Caco-2 (cell line): ENCODE measurements at regions not wholly inside any gene's neighbourhood (a gene's known extent, or its start where the extent isn't known, plus 50 kb on each side); places are given as distances from the start of the nearest gene placed in this dataset.

Source experiments
- BruUV-seq: library from RNA; stranded (reverse); fragments of 400-500 nt; replicated peaks from 2 replicates; lab custom pipeline; 2021; lab: Mats Ljungman, UMichigan
- CTCF ChIA-PET: fragments of 300-600 bp; sonication (Branson Sonifier 250); formaldehyde crosslinking; loops from one replicate; lab custom pipeline; 2022; ENCODE audit warnings: antibody characterized with exemption; lab: Charles Lee
- POLR2A ChIA-PET: fragments of 300-600 bp; sonication (Branson Sonifier 250); formaldehyde crosslinking; loops from one replicate; lab custom pipeline; 2022; ENCODE audit warnings: antibody characterized with exemption; lab: Charles Lee
- DNase-seq, 2 experiments: peaks; one replicate each; pipeline versions ENCODE4 v3.0.0 to v3.0.0-alpha.2; 2020 to 2022
- H3K27me3 ChIP-seq: replicated peaks from 2 replicates; pipeline ENCODE4 v1.6.0; 2011; ENCODE audit warnings: low read length; ENCODE audit not compliant: control insufficient read depth, insufficient read depth
- H3K36me3 ChIP-seq: 2 replicates; pipeline ENCODE4 v1.5.1; 2011; ENCODE audit warnings: low read length; ENCODE audit not compliant: control insufficient read depth, insufficient read depth
- H3K4me1 ChIP-seq: fragments of 250-450 bp; sonication (Bioruptor Pico); 2 replicates; pipeline ENCODE4 v1.5.1; 2020; ENCODE audit warnings: mild to moderate bottlenecking
- H3K4me3 ChIP-seq: 2 replicates; pipeline ENCODE4 v1.5.1; 2011; ENCODE audit warnings: low read depth, mild to moderate bottlenecking, control low read depth, low read length
- H3K9me3 ChIP-seq: fragments of 250-450 bp; sonication (Bioruptor Pico); 2 replicates; pipeline ENCODE4 v1.5.1; 2020; ENCODE audit warnings: mild to moderate bottlenecking, moderate library complexity
- H3K27ac Mint-ChIP-seq: one replicate; pipeline ENCODE4 v1.8.0; 2022; ENCODE audit warnings: mixed read lengths; ENCODE audit not compliant: unreplicated experiment
- H3K27me3 Mint-ChIP-seq: one replicate; pipeline ENCODE4 v1.8.0; 2022; ENCODE audit warnings: mixed read lengths; ENCODE audit not compliant: insufficient read depth, unreplicated experiment
- H3K36me3 Mint-ChIP-seq: one replicate; pipeline ENCODE4 v1.8.0; 2022; ENCODE audit warnings: mild to moderate bottlenecking, mixed read lengths; ENCODE audit not compliant: insufficient read depth, unreplicated experiment
- H3K4me1 Mint-ChIP-seq: one replicate; pipeline ENCODE4 v1.8.0; 2022; ENCODE audit warnings: low read depth, mixed read lengths; ENCODE audit not compliant: unreplicated experiment
- H3K4me3 Mint-ChIP-seq: one replicate; pipeline ENCODE4 v1.8.0; 2022; ENCODE audit warnings: mild to moderate bottlenecking, moderate library complexity, mixed read lengths; ENCODE audit not compliant: unreplicated experiment
- H3K9me3 Mint-ChIP-seq: one replicate; pipeline ENCODE4 v1.8.0; 2022; ENCODE audit warnings: mixed read lengths; ENCODE audit not compliant: unreplicated experiment
- CTCF ChIP-seq, 2 experiments: fragments of 200-600 bp in 1 of 2; IDR thresholded peaks; 1 replicate in 1 of 2; 2 replicates in 1 of 2; pipeline versions ENCODE4 v1.5.1 to v1.8.0; 2011 to 2022; ENCODE audit warnings: antibody characterized with exemption in 1 of 2, control low read depth in 1 of 2, inconsistent platforms in 1 of 2, low read depth in 1 of 2, low read length in 1 of 2, mild to moderate bottlenecking in 1 of 2, moderate library complexity in 1 of 2; ENCODE audit not compliant: insufficient read depth in 1 of 2, severe bottlenecking in 1 of 2, unreplicated experiment in 1 of 2
- intact Hi-C: fragments of 100-400 bp; cut with micrococcal nuclease; formaldehyde crosslinking; loops from one replicate; pipeline ENCODE4 v1.10.0; 2022; ENCODE audit not compliant: unreplicated experiment

GRCh38 chr4:14247767-14248166, 620.2 kb upstream of the BOD1L1 start:
- Histone ChIP-seq H3K4me1 (no peaks in the 10 kb centered on the region), H3K4me3 (no peak overlapping the region), H3K9me3 (no peaks in the 10 kb centered on the region), H3K36me3 (no peaks in the 10 kb centered on the region), H3K27me3 (no peaks in the 10 kb centered on the region)
- DNase-seq = no peak
- H3K27me3 Mint-ChIP-seq = no peaks in the 10 kb centered on the region
- TF ChIP-seq CTCF (IDR thresholded peaks at IDR 0.05; ENCODE audit: insufficient read depth in 1 of 2, low read depth in 1 of 2, low read length in 1 of 2, severe bottlenecking in 1 of 2, unreplicated experiment in 1 of 2) = no peak
- H3K4me3 Mint-ChIP-seq = no peak overlapping the region
- intact Hi-C loops = no loop called here
- ChIA-PET CTCF (interaction anchor here (0.6 kb wide), 1 partner anchor 59 kb away, joined by 3 read pairs; no protein-coding TSS in a partner anchor), POLR2A (no interaction called here)
- no TSS peak for BruUV-seq
- H3K9me3 Mint-ChIP-seq = peaks cover 4% of the 10 kb centered on the region
- H3K27ac Mint-ChIP-seq = no peak overlapping the region
- H3K4me1 Mint-ChIP-seq = no peaks in the 10 kb centered on the region
- H3K36me3 Mint-ChIP-seq = no peaks in the 10 kb centered on the region

- H3K36me3 Mint-ChIP-seq = no peaks in the 10 kb centered on the region
- BruUV-seq = no TSS peak
- no peaks in the 10 kb centered on the region for H3K27me3 Mint-ChIP-seq
- H3K27ac Mint-ChIP-seq = no peak overlapping the region
- Histone ChIP-seq H3K4me3 (no peak overlapping the region), H3K36me3 (no peaks in the 10 kb centered on the region), H3K27me3 (no peaks in the 10 kb centered on the region), H3K4me1 (no peaks in the 10 kb centered on the region), H3K9me3 (no peaks in the 10 kb centered on the region)
- H3K4me3 Mint-ChIP-seq = no peak overlapping the region
- no peak for TF ChIP-seq CTCF (IDR thresholded peaks at IDR 0.05; ENCODE audit: insufficient read depth in 1 of 2, low read depth in 1 of 2, low read length in 1 of 2, severe bottlenecking in 1 of 2, unreplicated experiment in 1 of 2)
- DNase-seq = no peak
- intact Hi-C loops = no loop called here
- CTCF ChIA-PET = no interaction called here
- POLR2A ChIA-PET = no interaction called here
- H3K4me1 Mint-ChIP-seq = no peaks in the 10 kb centered on the region
- peaks cover 9% of the 10 kb centered on the region for H3K9me3 Mint-ChIP-seq
Observed at GRCh38 chr4:14249226-14249625, 621.7 kb upstream of the BOD1L1 start.

GRCh38 chr4:14254252-14254651, 626.7 kb upstream of the BOD1L1 start:
- peak; percentile 29 to 64 for TF ChIP-seq CTCF (IDR thresholded peaks at IDR 0.05; ENCODE audit: insufficient read depth in 1 of 2, low read depth in 1 of 2, low read length in 1 of 2, severe bottlenecking in 1 of 2, unreplicated experiment in 1 of 2)
- ChIA-PET CTCF (no interaction called here), POLR2A (no interaction called here)
- Histone ChIP-seq H3K4me1 (no peaks in the 10 kb centered on the region), H3K4me3 (no peak overlapping the region), H3K9me3 (no peaks in the 10 kb centered on the region), H3K36me3 (no peaks in the 10 kb centered on the region), H3K27me3 (no peaks in the 10 kb centered on the region)
- Mint-ChIP-seq H3K27me3 (no peaks in the 10 kb centered on the region), H3K4me1 (no peaks in the 10 kb centered on the region), H3K9me3 (peaks cover 9% of the 10 kb centered on the region), H3K36me3 (no peaks in the 10 kb centered on the region), H3K27ac (no peak overlapping the region), H3K4me3 (no peak overlapping the region)
- peak; percentile 36 to 52 for DNase-seq
- intact Hi-C loops = loop anchor here (1.0 to 5.0 kb wide), 2 partner anchors 122 to 598 kb away; no protein-coding TSS in a partner anchor
- no TSS peak for BruUV-seq
